Endothelial cell of umbilical vein (primary cell): ENCODE measurements at regions not wholly inside any gene's neighbourhood (a gene's known extent, or its start where the extent isn't known, plus 50 kb on each side); places are given as distances from the start of the nearest gene placed in this dataset.

Source experiments
- BruUV-seq: library from RNA; stranded (reverse); fragments of 400-500 nt; replicated peaks from 2 replicates; lab custom pipeline; 2021; lab: Mats Ljungman, UMichigan
- CTCF ChIA-PET: fragments of 300-600, 350-600 bp; sonication (Branson Sonifier 250); formaldehyde crosslinking; loops from one replicate; lab custom pipeline; 2021; ENCODE audit warnings: antibody characterized with exemption, inconsistent platforms; lab: Charles Lee
- POLR2A ChIA-PET: fragments of 300-600, 350-600 bp; sonication (Branson Sonifier 250); formaldehyde crosslinking; loops from one replicate; lab custom pipeline; 2021; ENCODE audit warnings: antibody characterized with exemption, inconsistent platforms; lab: Charles Lee
- DNase-seq: peaks from one replicate; pipeline ENCODE4 v3.0.0-alpha.2; 2011; ENCODE audit warnings: low read depth, low spot score
- FAIRE-seq: peaks from 2 replicates; lab custom pipeline; 2011; peaks lifted over from hg19 to GRCh38; lab: Jason Lieb, UNC
- H2AFZ ChIP-seq: 2 replicates; pipeline ENCODE4 v1.6.0; 2012; ENCODE audit warnings: low read depth, low read length, control low read depth, inconsistent platforms
- H3K27ac ChIP-seq: 2 replicates; pipeline ENCODE4 v1.5.1; 2011; ENCODE audit warnings: low read depth, mild to moderate bottlenecking, control low read depth, low read length, moderate library complexity; ENCODE audit not compliant: insufficient read depth
- H3K27me3 ChIP-seq, 2 experiments: 2 replicates each; pipeline versions ENCODE4 v1.6.0 to v1.6.1; 2011; ENCODE audit warnings: low read length in 2 of 2, mixed read lengths in 1 of 2; ENCODE audit not compliant: control insufficient read depth in 2 of 2, insufficient read depth in 2 of 2
- H3K36me3 ChIP-seq, 2 experiments: 2 replicates in 1 of 2; 3 replicates in 1 of 2; pipeline ENCODE4 v1.5.1; 2011; ENCODE audit warnings: low read length in 2 of 2, mild to moderate bottlenecking in 1 of 2, moderate library complexity in 1 of 2; ENCODE audit not compliant: control insufficient read depth in 2 of 2, insufficient read depth in 2 of 2; ENCODE audit errors: extremely low read depth in 1 of 2
- H3K4me1 ChIP-seq: 3 replicates; pipeline ENCODE4 v1.5.1; 2011; ENCODE audit warnings: mild to moderate bottlenecking, low read length; ENCODE audit not compliant: control insufficient read depth, insufficient read depth; ENCODE audit errors: extremely low read depth
- H3K4me2 ChIP-seq: 2 replicates; pipeline ENCODE4 v1.6.1; 2011; ENCODE audit warnings: low read length, control low read depth, mixed read lengths; ENCODE audit not compliant: insufficient read depth
- H3K4me3 ChIP-seq, 3 experiments: fragments of 200-600 bp in 1 of 3; sonication (generic), shearing (Covaris generic) in 1 of 3; replicated peaks in 1 of 3; 2 replicates each; pipeline ENCODE4 v1.5.1; 2011 to 2016; ENCODE audit warnings: control low read depth in 3 of 3, low read length in 3 of 3, mild to moderate bottlenecking in 2 of 3, inconsistent platforms in 1 of 3, low read depth in 1 of 3, moderate library complexity in 1 of 3; ENCODE audit not compliant: insufficient read depth in 1 of 3
- H3K79me2 ChIP-seq: 2 replicates; pipeline ENCODE4 v1.6.0; 2012; ENCODE audit warnings: low read length, inconsistent platforms; ENCODE audit not compliant: control insufficient read depth, insufficient read depth
- H3K9ac ChIP-seq: replicated peaks from 2 replicates; pipeline ENCODE3; 2011; ENCODE audit warnings: low read length, control low read depth; ENCODE audit not compliant: insufficient read depth; ENCODE audit errors: extremely low read depth
- H3K9me1 ChIP-seq: replicated peaks from 3 replicates; pipeline ENCODE4 v1.6.0; 2011; ENCODE audit warnings: mild to moderate bottlenecking, low read length; ENCODE audit not compliant: control insufficient read depth, insufficient read depth; ENCODE audit errors: extremely low read depth
- H3K9me3 ChIP-seq: replicated peaks from 2 replicates; pipeline ENCODE4 v1.5.1; 2012; ENCODE audit warnings: low read length, inconsistent platforms; ENCODE audit not compliant: control insufficient read depth, insufficient read depth
- H4K20me1 ChIP-seq: replicated peaks from 2 replicates; pipeline ENCODE3; 2011; ENCODE audit warnings: mild to moderate bottlenecking, low read length; ENCODE audit not compliant: control insufficient read depth, insufficient read depth; ENCODE audit errors: extremely low read depth
- CTCF ChIP-seq, 2 donors: IDR thresholded peaks; 1 replicate in 1 of 2; 2 replicates in 1 of 2; pipeline ENCODE4 v1.5.1; 2011; ENCODE audit warnings: low read length in 2 of 2, mild to moderate bottlenecking in 2 of 2, moderate library complexity in 2 of 2, control low read depth in 1 of 2, inconsistent platforms in 1 of 2, low read depth in 1 of 2; ENCODE audit not compliant: insufficient read depth in 1 of 2; ENCODE audit errors: extremely low read depth in 1 of 2
- EZH2 ChIP-seq: IDR thresholded peaks from 2 replicates; pipeline ENCODE4 v1.6.1; 2012; ENCODE audit warnings: borderline replicate concordance, low read depth, mild to moderate bottlenecking, moderate library complexity, low read length, inconsistent platforms; ENCODE audit not compliant: severe bottlenecking
- FOS ChIP-seq: IDR thresholded peaks from 2 replicates; pipeline ENCODE4 v1.6.1; 2011; ENCODE audit warnings: mild to moderate bottlenecking, low read length, moderate library complexity, borderline replicate concordance; ENCODE audit not compliant: insufficient read depth
- GATA2 ChIP-seq: IDR thresholded peaks from 2 replicates; pipeline ENCODE4 v1.7.0; 2011; ENCODE audit warnings: low read depth, mild to moderate bottlenecking, moderate library complexity, mixed read lengths, low read length; ENCODE audit not compliant: insufficient read length, insufficient read depth
- JUN ChIP-seq: IDR thresholded peaks from 2 replicates; pipeline ENCODE4 v1.6.1; 2011; ENCODE audit warnings: borderline replicate concordance, low read depth; ENCODE audit not compliant: insufficient read length, insufficient read depth
- MAX ChIP-seq: IDR thresholded peaks from 2 replicates; pipeline ENCODE4 v1.6.1; 2011; ENCODE audit not compliant: insufficient read depth, insufficient read length
- MYC ChIP-seq: IDR thresholded peaks from one replicate; pipeline ENCODE4 v1.6.1; 2011; ENCODE audit warnings: mild to moderate bottlenecking, low read depth, low read length
- POLR2A ChIP-seq: IDR thresholded peaks from 2 replicates; pipeline ENCODE4 v1.6.1; 2012; ENCODE audit warnings: low read depth, mild to moderate bottlenecking, control low read depth, low read length
- POLR2AphosphoS5 ChIP-seq: IDR thresholded peaks from 2 replicates; pipeline ENCODE4 v1.6.1; 2012; ENCODE audit warnings: low read depth, mild to moderate bottlenecking, control low read depth, low read length, moderate library complexity; ENCODE audit not compliant: insufficient read depth
- dilution Hi-C: fragments of 300-500 bp; cut with MboI; formaldehyde crosslinking; loops from one replicate; pipeline ENCODE4 v1.15.0; 2019; ENCODE audit warnings: low sequenced_read_pairs; ENCODE audit not compliant: extremely low pct_ligation_motif_present
- intact Hi-C: fragments of 100-400 bp; cut with micrococcal nuclease; formaldehyde crosslinking; loops from one replicate; pipeline ENCODE4 v1.10.0; 2022

GRCh38 chr2:16496426-16497388 is 168.9 kb downstream of the CYRIA start:
- POLR2A ChIA-PET, result no interaction called here
- no peaks in the 10 kb centered on the region for H4K20me1 ChIP-seq
- intact Hi-C loops, result no loop called here

More at GRCh38 chr2:16496426-16497388, 168.9 kb downstream of the CYRIA start:
- H3K4me1 ChIP-seq, result no peaks in the 10 kb centered on the region
- H2AFZ ChIP-seq, result no peak overlapping the region
- H3K9me3 ChIP-seq, result no peaks in the 10 kb centered on the region
- no peak for FAIRE-seq
- no peaks in the 10 kb centered on the region for H3K9me1 ChIP-seq
- TF ChIP-seq POLR2A (no peak), EZH2 (no peak), MYC (no peak), FOS (no peak), CTCF (IDR thresholded peaks at IDR 0.05; ENCODE audit: extremely low read depth in 1 of 2, insufficient read depth in 1 of 2, low read depth in 1 of 2, low read length in 2 of 2) (no peak), JUN (no peak), GATA2 (no peak), MAX (no peak), POLR2AphosphoS5 (no peak)
- DNase-seq, result no peak
- H3K4me2 ChIP-seq, result no peak overlapping the region
- no peak overlapping the region for H3K27ac ChIP-seq
- H3K4me3 ChIP-seq, result no peak overlapping the region
- dilution Hi-C loops, result no loop called here
- no peaks in the 10 kb centered on the region for H3K36me3 ChIP-seq
- no TSS peak for BruUV-seq
- no peaks in the 10 kb centered on the region for H3K79me2 ChIP-seq
- no peaks in the 10 kb centered on the region for H3K27me3 ChIP-seq
- H3K9ac ChIP-seq, result no peak overlapping the region
- CTCF ChIA-PET, result no interaction called here
